Fibroblast of lung (primary cell): ENCODE measurements at regions not wholly inside any gene's neighbourhood (a gene's known extent, or its start where the extent isn't known, plus 50 kb on each side); places are given as distances from the start of the nearest gene placed in this dataset.

Source experiments
- DNase-seq, 2 donors: peaks; one replicate each; pipeline versions ENCODE4 v3.0.0 to v3.0.0-alpha.2; 2010; ENCODE audit warnings: low read depth in 2 of 2
- H2AFZ ChIP-seq: 2 replicates; pipeline ENCODE4 v1.5.1; 2012; ENCODE audit warnings: low read length, control low read depth, inconsistent platforms
- H3K27ac ChIP-seq: 2 replicates; pipeline ENCODE4 v1.5.1; 2011; ENCODE audit warnings: low read length, control low read depth; ENCODE audit not compliant: insufficient read depth
- H3K27me3 ChIP-seq: 2 replicates; pipeline ENCODE4 v1.5.1; 2011; ENCODE audit warnings: mild to moderate bottlenecking, low read length; ENCODE audit not compliant: control insufficient read depth, insufficient read depth
- H3K36me3 ChIP-seq: 2 replicates; pipeline ENCODE4 v1.5.1; 2011; ENCODE audit warnings: low read length; ENCODE audit not compliant: control insufficient read depth, insufficient read depth
- H3K4me1 ChIP-seq: 2 replicates; pipeline ENCODE4 v1.5.1; 2011; ENCODE audit warnings: low read length; ENCODE audit not compliant: control insufficient read depth, insufficient read depth; ENCODE audit errors: extremely low read depth
- H3K4me2 ChIP-seq: 2 replicates; pipeline ENCODE4 v1.5.1; 2011; ENCODE audit warnings: low read length, control low read depth; ENCODE audit not compliant: insufficient read depth; ENCODE audit errors: extremely low read depth
- H3K4me3 ChIP-seq, 4 experiments: fragments of 200-600 bp in 1 of 4; sonication (generic) in 1 of 4; replicated peaks in 1 of 4; 2 replicates each; pipeline ENCODE4 v1.5.1; 2011 to 2016; ENCODE audit warnings: low read length in 4 of 4, low read depth in 3 of 4, mild to moderate bottlenecking in 3 of 4, control low read depth in 2 of 4, inconsistent platforms in 1 of 4, mixed read lengths in 1 of 4; ENCODE audit not compliant: insufficient read depth in 1 of 4; ENCODE audit errors: control extremely low read depth in 1 of 4
- H3K79me2 ChIP-seq: 2 replicates; pipeline ENCODE4 v1.5.1; 2012; ENCODE audit warnings: mild to moderate bottlenecking, low read length, inconsistent platforms; ENCODE audit not compliant: control insufficient read depth, insufficient read depth
- H3K9ac ChIP-seq: 2 replicates; pipeline ENCODE4 v1.5.1; 2011; ENCODE audit warnings: mild to moderate bottlenecking, low read length, control low read depth; ENCODE audit not compliant: insufficient read depth
- H3K9me3 ChIP-seq: 2 replicates; pipeline ENCODE4 v1.5.1; 2012; ENCODE audit warnings: low read depth, low read length; ENCODE audit not compliant: control insufficient read depth, insufficient read depth
- H4K20me1 ChIP-seq: 2 replicates; pipeline ENCODE4 v1.5.1; 2011; ENCODE audit warnings: low read length; ENCODE audit not compliant: control insufficient read depth, insufficient read depth; ENCODE audit errors: extremely low read depth
- CTCF ChIP-seq, 2 donors: IDR thresholded peaks in 1 of 2; conservative IDR thresholded peaks in 1 of 2; 1 replicate in 1 of 2; 2 replicates in 1 of 2; pipeline ENCODE4 v1.5.1; 2011 to 2012; ENCODE audit warnings: low read length in 2 of 2, control low read depth in 1 of 2, inconsistent platforms in 1 of 2, low read depth in 1 of 2, mild to moderate bottlenecking in 1 of 2
- EZH2 ChIP-seq: IDR thresholded peaks from 2 replicates; pipeline ENCODE4 v1.5.1; 2012; ENCODE audit warnings: low read length, control low read depth, mild to moderate bottlenecking; ENCODE audit errors: missing control alignments

- no peaks in the 10 kb centered on the region for H3K36me3 ChIP-seq
- no peak overlapping the region for H3K27ac ChIP-seq
- DNase-seq: no peak
- no peak overlapping the region for H3K4me2 ChIP-seq
- no peaks in the 10 kb centered on the region for H3K4me1 ChIP-seq
- H3K4me3 ChIP-seq: no peak overlapping the region
- H2AFZ ChIP-seq: no peak overlapping the region
- H3K79me2 ChIP-seq: no peaks in the 10 kb centered on the region
- no peaks in the 10 kb centered on the region for H3K27me3 ChIP-seq
- H4K20me1 ChIP-seq: no peaks in the 10 kb centered on the region
- H3K9ac ChIP-seq: no peak overlapping the region
- no peak for TF ChIP-seq EZH2
- no peak for TF ChIP-seq CTCF (conservative IDR thresholded peaks at IDR 0.05 in 1 of 2, IDR thresholded peaks at IDR 0.05 in 1 of 2; ENCODE audit: low read depth in 1 of 2, low read length in 2 of 2)
- H3K9me3 ChIP-seq: no peaks in the 10 kb centered on the region
These were observed 74.0 kb upstream of the BHLHE23 start for GRCh38 chr20:63080811-63081210.

GRCh38 chr20:63080411-63080810 lies 73.6 kb upstream of the BHLHE23 start:
- H3K9ac ChIP-seq: no peak overlapping the region
- no peak overlapping the region for H3K4me3 ChIP-seq
- no peaks in the 10 kb centered on the region for H3K36me3 ChIP-seq
- H3K4me2 ChIP-seq: no peak overlapping the region
- no peak overlapping the region for H3K27ac ChIP-seq
- H3K27me3 ChIP-seq: no peaks in the 10 kb centered on the region
- H2AFZ ChIP-seq: no peak overlapping the region
- no peaks in the 10 kb centered on the region for H3K79me2 ChIP-seq
- TF ChIP-seq EZH2 (no peak), CTCF (conservative IDR thresholded peaks at IDR 0.05 in 1 of 2, IDR thresholded peaks at IDR 0.05 in 1 of 2; ENCODE audit: low read depth in 1 of 2, low read length in 2 of 2) (no peak)
- DNase-seq: no peak
- no peaks in the 10 kb centered on the region for H4K20me1 ChIP-seq
- no peaks in the 10 kb centered on the region for H3K9me3 ChIP-seq
- H3K4me1 ChIP-seq: no peaks in the 10 kb centered on the region

DNA sequence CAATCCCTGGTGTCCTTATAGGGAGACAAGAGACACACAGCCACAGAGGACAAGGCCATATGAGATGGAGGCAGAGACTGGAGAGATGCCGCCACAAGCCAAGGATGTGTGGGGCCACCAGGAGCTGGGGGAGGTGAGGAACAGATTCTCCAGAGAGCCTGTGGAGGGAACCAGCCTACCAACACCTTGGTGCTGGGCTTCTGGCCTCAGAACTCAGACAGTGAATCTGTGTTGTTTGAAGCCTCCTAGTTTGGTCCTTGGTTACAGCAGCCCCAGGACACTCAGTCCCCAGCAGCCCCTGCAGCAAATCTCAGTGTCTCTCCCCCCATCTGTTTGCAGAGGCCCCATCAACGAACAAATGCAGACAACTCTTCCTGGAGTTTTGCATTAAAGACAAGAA lies 73.2 kb upstream of the BHLHE23 start:
- Histone ChIP-seq H3K4me2 (no peak overlapping the region), H3K4me1 (no peaks in the 10 kb centered on the region), H3K9ac (no peak overlapping the region), H3K4me3 (no peak overlapping the region), H3K36me3 (no peaks in the 10 kb centered on the region), H4K20me1 (no peaks in the 10 kb centered on the region), H3K27me3 (no peaks in the 10 kb centered on the region), H3K27ac (no peak overlapping the region), H3K9me3 (no peaks in the 10 kb centered on the region), H2AFZ (no peak overlapping the region), H3K79me2 (no peaks in the 10 kb centered on the region)
- no peak for DNase-seq
- TF ChIP-seq CTCF (conservative IDR thresholded peaks at IDR 0.05 in 1 of 2, IDR thresholded peaks at IDR 0.05 in 1 of 2; ENCODE audit: low read depth in 1 of 2, low read length in 2 of 2): no peak
- no peak for TF ChIP-seq EZH2
